SK-N-SH (cell line): ENCODE measurements at regions not wholly inside any gene's neighbourhood (a gene's known extent, or its start where the extent isn't known, plus 50 kb on each side); places are given as distances from the start of the nearest gene placed in this dataset.

Experiments used
- CTCF ChIP-seq: fragments of 200-600 bp; sonication (generic); IDR thresholded peaks from 2 replicates; pipeline ENCODE4 v1.6.1; 2017; ENCODE audit warnings: antibody characterized with exemption, mild to moderate bottlenecking, moderate library complexity
- EP300 ChIP-seq, 2 experiments: IDR thresholded peaks; 2 replicates each; pipeline versions ENCODE4 v1.4.0 to v1.6.1; 2012; ENCODE audit warnings: borderline replicate concordance in 1 of 2, low read depth in 1 of 2, low read length in 1 of 2
- MEF2A ChIP-seq: IDR thresholded peaks from 2 replicates; pipeline ENCODE4 v1.4.0; 2012; ENCODE audit warnings: low read depth, borderline replicate concordance
- MXI1 ChIP-seq: IDR thresholded peaks from 2 replicates; pipeline ENCODE4 v1.6.1; 2012; ENCODE audit warnings: mild to moderate bottlenecking, low read depth, low read length, improper control_type of control experiment
- NRF1 ChIP-seq: IDR thresholded peaks from 2 replicates; pipeline ENCODE4 v1.6.1; 2012; ENCODE audit warnings: low read depth, mild to moderate bottlenecking, low read length
- RAD21 ChIP-seq: IDR thresholded peaks from 2 replicates; pipeline ENCODE4 v1.6.1; 2012; ENCODE audit warnings: mild to moderate bottlenecking, low read length
- REST ChIP-seq: IDR thresholded peaks from 2 replicates; pipeline ENCODE4 v1.6.1; 2012; ENCODE audit warnings: mild to moderate bottlenecking, low read depth, low read length, moderate library complexity
- SIN3A ChIP-seq: IDR thresholded peaks from 2 replicates; pipeline ENCODE4 v1.6.1; 2012; ENCODE audit warnings: low read depth, mild to moderate bottlenecking, low read length, moderate library complexity, borderline replicate concordance
- TAF1 ChIP-seq: IDR thresholded peaks from 2 replicates; pipeline ENCODE4 v1.6.1; 2012; ENCODE audit warnings: low read depth, mild to moderate bottlenecking, low read length, moderate library complexity, borderline replicate concordance
- TEAD4 ChIP-seq: IDR thresholded peaks from 2 replicates; pipeline ENCODE4 v1.4.0; 2012; ENCODE audit warnings: mild to moderate bottlenecking, borderline replicate concordance; ENCODE audit not compliant: insufficient read depth
- YY1 ChIP-seq: IDR thresholded peaks from 2 replicates; pipeline ENCODE4 v1.4.0; 2012; ENCODE audit warnings: low read depth, mild to moderate bottlenecking
- ZBTB33 ChIP-seq: IDR thresholded peaks from 2 replicates; pipeline ENCODE4 v1.4.0; 2012; ENCODE audit warnings: low read depth, borderline replicate concordance

- TF ChIP-seq MXI1 (no peak), CTCF (no peak), NRF1 (no peak), YY1 (no peak), EP300 (IDR thresholded peaks at IDR 0.05; ENCODE audit: borderline replicate concordance in 1 of 2, low read depth in 1 of 2, low read length in 1 of 2) (no peak), MEF2A (no peak), ZBTB33 (no peak), REST (no peak), TEAD4 (no peak), TAF1 (no peak), SIN3A (no peak), RAD21 (no peak)
These were observed 217.6 kb downstream of the PRR32 start for GRCh38 chrX:127037159-127037558.
